ENCODE measurements at regions not wholly inside any gene's neighbourhood (a gene's known extent, or its start where the extent isn't known, plus 50 kb on each side); places are given as distances from the start of the nearest gene placed in this dataset.

DNA sequence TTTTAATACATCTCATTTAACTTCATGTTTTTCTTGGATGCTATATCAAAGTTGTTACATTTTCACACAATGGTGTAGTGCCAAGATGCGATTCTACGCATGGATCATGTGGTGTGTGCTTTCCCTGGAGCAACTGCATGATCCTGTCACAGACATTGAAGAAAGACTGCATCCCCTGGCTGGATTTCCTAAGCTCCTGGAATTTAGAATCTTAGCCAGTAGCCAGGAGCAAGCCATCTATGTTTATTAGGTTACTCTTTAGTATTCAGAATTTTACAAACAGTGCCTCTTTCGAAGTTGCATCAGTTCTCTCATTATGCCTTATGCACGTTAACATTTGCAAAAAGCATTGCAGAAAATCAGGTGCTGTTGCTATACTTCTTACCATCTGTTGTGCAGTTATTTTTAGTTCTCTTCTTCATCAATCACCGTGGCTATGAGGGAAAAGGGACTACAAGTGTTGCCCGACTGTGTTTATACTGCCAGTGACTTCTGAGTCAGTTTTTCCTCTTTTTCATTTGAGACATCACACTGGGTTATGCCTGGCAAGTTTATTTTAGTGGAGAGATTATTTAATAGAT is 584.2 kb downstream of the BCKDHB start:
- POLR2A ChIA-PET: no interaction called here
- no peak for DNase-seq (ENCODE audit: extremely low spot score)
- CTCF ChIA-PET: no interaction called here

DNA sequence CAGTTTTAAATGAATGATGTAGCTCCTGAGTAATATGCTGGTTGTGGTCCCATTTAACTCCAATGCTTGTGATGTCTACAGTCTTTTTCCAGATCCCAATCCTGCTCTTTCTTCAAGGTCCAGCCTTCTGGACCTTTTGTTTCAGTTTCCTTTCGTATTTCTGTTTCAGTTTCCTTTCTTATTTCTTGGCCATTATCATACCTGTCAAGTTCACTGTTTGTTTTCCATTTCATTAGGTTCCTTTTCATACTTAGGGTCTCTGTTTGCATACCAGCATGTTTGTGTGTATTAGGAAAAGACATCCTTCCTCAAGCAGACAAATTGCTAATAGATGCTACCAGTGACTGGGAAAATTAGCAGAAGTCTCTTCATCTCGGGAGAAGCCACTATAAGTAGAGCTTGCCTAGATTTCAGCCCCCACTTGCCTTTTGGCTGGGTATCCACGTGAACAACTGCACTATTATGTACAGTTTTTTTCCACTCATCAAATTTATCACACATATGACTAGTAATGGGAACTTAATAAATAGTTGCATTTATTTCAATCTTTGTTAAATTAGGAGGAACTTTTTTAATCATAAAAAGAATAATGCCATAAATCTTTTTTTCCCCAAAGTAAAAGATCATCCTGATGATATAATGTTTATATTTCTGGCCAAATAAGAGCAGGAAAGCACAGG is 583.4 kb downstream of the BCKDHB start:
- POLR2A ChIA-PET: no interaction called here
- TF ChIP-seq, protein P1, sequence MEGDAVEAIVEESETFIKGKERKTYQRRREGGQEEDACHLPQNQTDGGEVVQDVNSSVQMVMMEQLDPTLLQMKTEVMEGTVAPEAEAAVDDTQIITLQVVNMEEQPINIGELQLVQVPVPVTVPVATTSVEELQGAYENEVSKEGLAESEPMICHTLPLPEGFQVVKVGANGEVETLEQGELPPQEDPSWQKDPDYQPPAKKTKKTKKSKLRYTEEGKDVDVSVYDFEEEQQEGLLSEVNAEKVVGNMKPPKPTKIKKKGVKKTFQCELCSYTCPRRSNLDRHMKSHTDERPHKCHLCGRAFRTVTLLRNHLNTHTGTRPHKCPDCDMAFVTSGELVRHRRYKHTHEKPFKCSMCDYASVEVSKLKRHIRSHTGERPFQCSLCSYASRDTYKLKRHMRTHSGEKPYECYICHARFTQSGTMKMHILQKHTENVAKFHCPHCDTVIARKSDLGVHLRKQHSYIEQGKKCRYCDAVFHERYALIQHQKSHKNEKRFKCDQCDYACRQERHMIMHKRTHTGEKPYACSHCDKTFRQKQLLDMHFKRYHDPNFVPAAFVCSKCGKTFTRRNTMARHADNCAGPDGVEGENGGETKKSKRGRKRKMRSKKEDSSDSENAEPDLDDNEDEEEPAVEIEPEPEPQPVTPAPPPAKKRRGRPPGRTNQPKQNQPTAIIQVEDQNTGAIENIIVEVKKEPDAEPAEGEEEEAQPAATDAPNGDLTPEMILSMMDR (IDR thresholded peaks at IDR 0.05; ENCODE audit: control extremely low read depth, extremely low read depth, low read depth, missing control alignments): no peak
- DNase-seq (ENCODE audit: extremely low spot score): no peak
- CTCF ChIA-PET: no interaction called here

More for the DNA sequence above, 584.2 kb downstream of the BCKDHB start:
- TF ChIP-seq, protein P1 (IDR thresholded peaks at IDR 0.05; ENCODE audit: control extremely low read depth, extremely low read depth, low read depth, missing control alignments): no peak

DNA sequence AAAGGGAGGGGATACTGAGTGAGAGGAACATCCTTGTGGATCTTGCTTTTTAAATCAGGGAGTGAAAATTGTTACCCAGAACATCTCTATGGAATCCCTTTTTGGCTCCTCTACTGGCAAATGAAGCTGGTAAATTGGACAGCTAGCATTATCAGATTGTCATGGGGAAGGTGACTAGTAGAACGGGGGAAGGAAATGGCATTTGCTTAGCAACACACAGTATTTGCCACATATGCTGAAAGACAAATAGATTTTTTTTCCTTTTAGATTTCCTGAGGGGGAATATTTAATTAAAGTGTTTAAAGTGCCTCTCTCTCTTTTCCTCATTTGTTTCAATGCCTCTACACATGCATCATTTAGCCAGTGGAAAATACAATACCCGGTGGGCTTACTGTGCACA is 573.5 kb downstream of the BCKDHB start:
- ChIA-PET CTCF (no interaction called here), POLR2A (no interaction called here)
- DNase-seq (ENCODE audit: extremely low spot score): no peak
- TF ChIP-seq, protein P1 (IDR thresholded peaks at IDR 0.05; ENCODE audit: control extremely low read depth, extremely low read depth, low read depth, missing control alignments): no peak

DNA sequence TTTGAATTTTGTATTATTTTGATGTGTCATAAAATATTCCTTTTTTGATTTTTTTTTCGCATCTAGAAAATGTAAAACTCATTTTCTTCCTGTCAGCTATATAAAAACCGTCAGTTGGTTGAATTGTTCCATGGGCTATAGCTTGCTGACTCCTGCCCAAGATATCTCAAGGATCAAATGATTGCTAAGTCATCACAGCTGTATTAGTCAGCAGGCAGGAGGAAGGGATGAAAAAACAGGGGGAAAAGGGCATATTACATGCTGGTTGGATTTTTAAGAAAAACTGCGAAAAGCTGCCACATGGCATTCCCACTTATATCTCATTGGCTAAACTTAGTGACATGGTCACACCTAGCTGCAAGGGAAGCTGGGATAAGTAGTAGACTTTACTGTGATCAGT is 569.9 kb downstream of the BCKDHB start:
- ChIA-PET POLR2A (no interaction called here), CTCF (no interaction called here)
- TF ChIP-seq, protein P1 (IDR thresholded peaks at IDR 0.05; ENCODE audit: control extremely low read depth, extremely low read depth, low read depth, missing control alignments): no peak
- DNase-seq (ENCODE audit: extremely low spot score): no peak

DNA sequence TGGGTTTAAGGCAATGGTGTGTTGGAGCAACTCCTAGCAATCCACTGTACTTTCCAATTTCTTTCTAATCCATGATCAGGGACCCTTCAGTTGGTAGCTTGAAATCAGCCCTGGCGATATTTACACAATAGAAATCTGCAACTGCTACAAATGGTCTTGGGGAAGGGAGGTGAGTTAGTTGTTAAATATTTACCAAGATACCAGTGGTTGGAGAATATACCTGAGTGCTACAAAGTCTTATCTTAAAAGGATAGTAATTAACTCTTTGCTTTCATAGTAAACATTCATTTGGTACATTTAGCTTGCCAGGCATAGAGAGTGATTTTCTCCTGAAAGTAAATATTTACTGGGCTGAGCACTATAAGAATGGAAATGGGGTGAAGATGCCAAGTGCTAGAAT is 568.2 kb downstream of the BCKDHB start:
- ChIA-PET POLR2A (no interaction called here), CTCF (no interaction called here)
- DNase-seq (ENCODE audit: extremely low spot score): no peak
- TF ChIP-seq, protein P1 (IDR thresholded peaks at IDR 0.05; ENCODE audit: control extremely low read depth, extremely low read depth, low read depth, missing control alignments): no peak

DNA sequence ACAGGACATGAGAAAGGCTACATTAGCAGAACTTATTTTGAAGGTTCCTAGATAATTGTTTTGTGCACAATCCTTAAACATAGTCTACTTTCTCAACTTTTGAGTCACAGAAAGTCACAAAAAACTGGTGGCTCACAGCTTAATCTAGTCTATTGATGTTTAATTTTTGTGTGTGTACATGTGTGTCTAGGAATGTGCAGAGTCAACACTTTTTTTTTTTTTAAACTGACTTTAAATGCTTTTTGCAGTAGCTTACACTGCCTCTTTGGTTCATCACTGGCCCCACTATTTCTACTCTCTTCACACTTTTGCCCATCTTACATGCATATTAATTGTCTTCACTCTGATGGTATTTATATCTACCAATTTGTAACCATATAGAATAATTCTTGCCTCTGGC is 566.9 kb downstream of the BCKDHB start:
- no peak for DNase-seq (ENCODE audit: extremely low spot score)
- TF ChIP-seq, protein P1 (IDR thresholded peaks at IDR 0.05; ENCODE audit: control extremely low read depth, extremely low read depth, low read depth, missing control alignments): no peak
- CTCF ChIA-PET: no interaction called here
- POLR2A ChIA-PET: no interaction called here

Measured in GM10248 (cell line).